RWPE1 (cell line): ENCODE measurements at regions not wholly inside any gene's neighbourhood (a gene's known extent, or its start where the extent isn't known, plus 50 kb on each side); places are given as distances from the start of the nearest gene placed in this dataset.

Experiments
- CTCF ChIA-PET: fragments of 350-600 bp; sonication (Branson Sonifier 250); formaldehyde crosslinking; extraction: SDS; loops from one replicate; lab custom pipeline; 2021; lab: Yijun Ruan, JAX
- POLR2A ChIA-PET: fragments of 400-600 bp; formaldehyde crosslinking; extraction: SDS; loops from one replicate; lab custom pipeline; 2020; ENCODE audit warnings: antibody characterized with exemption; ENCODE audit not compliant: low non-redundant PET; lab: Yijun Ruan, JAX
- DNase-seq: peaks from one replicate; pipeline ENCODE4 v3.0.0; 2012; ENCODE audit warnings: low spot score
- H3K27ac ChIP-seq: fragments of 450-650 bp; 2 replicates; pipeline ENCODE4 v1.5.1; 2017
- TF ChIP-seq, protein P1 (sequence below): fragments of 450-650 bp; conservative IDR thresholded peaks from 2 replicates; pipeline ENCODE4 v1.5.1; 2017; ENCODE audit warnings: low read depth, mild to moderate bottlenecking

DNA sequence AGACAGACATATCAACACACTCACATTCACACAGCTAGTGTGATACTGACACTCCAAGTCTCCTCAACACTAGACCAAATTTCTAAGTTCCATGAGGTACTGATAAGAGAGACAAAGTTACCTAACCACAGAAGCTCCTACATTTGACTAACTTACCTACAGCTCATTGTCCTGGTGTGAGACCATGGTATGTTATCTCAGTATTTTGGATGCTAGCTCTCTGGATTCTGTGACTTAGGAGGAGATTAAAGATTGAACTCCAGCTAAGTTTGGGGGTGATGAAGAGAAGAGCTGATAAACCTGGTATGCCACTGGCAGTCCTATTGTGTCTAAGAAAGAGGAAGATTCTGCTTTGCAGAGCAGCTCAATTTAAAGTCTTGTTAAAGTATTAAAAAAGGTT, 144.0 kb upstream of the MYRIP start:
- ChIA-PET CTCF (no interaction called here), POLR2A (no interaction called here)
- no peak overlapping the region for H3K27ac ChIP-seq
- TF ChIP-seq, protein P1, sequence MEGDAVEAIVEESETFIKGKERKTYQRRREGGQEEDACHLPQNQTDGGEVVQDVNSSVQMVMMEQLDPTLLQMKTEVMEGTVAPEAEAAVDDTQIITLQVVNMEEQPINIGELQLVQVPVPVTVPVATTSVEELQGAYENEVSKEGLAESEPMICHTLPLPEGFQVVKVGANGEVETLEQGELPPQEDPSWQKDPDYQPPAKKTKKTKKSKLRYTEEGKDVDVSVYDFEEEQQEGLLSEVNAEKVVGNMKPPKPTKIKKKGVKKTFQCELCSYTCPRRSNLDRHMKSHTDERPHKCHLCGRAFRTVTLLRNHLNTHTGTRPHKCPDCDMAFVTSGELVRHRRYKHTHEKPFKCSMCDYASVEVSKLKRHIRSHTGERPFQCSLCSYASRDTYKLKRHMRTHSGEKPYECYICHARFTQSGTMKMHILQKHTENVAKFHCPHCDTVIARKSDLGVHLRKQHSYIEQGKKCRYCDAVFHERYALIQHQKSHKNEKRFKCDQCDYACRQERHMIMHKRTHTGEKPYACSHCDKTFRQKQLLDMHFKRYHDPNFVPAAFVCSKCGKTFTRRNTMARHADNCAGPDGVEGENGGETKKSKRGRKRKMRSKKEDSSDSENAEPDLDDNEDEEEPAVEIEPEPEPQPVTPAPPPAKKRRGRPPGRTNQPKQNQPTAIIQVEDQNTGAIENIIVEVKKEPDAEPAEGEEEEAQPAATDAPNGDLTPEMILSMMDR, result no peak
- DNase-seq, result no peak

DNA sequence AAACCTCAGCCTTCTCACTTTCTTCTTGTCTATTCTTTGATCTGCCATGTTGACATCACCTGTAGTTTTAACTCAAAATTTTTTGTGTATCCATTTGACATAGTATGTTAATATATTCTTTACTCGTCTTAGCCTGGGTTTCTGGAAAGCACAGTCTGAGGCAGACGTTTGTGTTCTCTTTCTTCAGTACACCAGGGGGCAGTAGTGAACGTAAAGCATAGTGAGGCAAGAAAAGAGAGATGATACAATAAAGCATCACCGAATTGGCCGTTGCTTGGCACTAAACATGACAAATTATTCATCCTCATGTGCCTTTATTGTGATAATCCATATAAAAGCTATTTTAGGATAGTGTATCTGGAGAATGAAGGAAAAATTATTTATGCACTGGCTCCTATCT, 141.0 kb upstream of the MYRIP start:
- TF ChIP-seq, protein P1, result peak; percentile 32
- ChIA-PET CTCF (interaction anchor here (0.7 kb wide), 1 partner anchor 1031 kb away, joined by 4 read pairs; no protein-coding TSS in a partner anchor), POLR2A (no interaction called here)
- no peak overlapping the region for H3K27ac ChIP-seq
- DNase-seq, result peak; percentile 17

DNA sequence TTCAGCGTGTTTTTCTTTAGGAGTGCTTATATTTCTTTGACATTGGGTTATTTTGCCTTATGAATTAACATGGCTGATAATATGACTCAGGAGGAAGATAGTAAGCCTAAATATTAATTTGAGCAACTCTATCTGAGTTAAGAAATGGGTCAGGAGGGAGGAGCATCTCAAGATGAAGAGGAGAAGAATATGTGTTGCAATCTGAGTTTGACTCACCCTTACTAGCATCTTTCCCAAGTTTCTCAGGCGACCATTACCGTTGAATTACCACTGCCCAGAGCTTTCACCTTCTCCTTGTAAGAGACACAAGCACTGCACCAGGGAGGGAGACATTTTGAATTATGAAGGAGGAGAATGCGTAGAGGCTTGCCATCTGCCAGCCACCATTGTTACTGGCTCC, 138.3 kb upstream of the MYRIP start:
- POLR2A ChIA-PET, result no interaction called here
- CTCF ChIA-PET, result no interaction called here
- no peak overlapping the region for H3K27ac ChIP-seq
- DNase-seq, result no peak
- TF ChIP-seq, protein P1, result no peak

DNA sequence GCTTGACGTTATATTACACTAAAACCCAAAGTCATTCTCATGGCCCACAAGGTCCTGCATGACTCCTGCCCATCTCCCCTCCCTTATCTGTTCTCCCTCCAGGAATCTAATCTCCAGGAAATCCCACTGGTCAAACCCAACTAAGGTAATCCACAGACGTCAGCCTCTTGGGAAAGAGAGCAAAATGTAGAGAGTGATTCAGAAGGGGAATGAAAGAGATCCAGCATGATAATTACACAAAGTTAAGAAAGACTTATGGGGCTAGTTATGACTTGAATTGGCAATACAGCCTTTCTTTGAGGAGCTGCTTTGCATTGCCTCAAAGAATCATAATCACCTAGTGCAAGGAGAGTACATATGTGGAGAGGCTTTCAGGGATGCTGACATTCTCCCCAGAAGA, 137.8 kb upstream of the MYRIP start:
- H3K27ac ChIP-seq, result no peak overlapping the region
- TF ChIP-seq, protein P1, result no peak
- no peak for DNase-seq
- ChIA-PET POLR2A (no interaction called here), CTCF (no interaction called here)

DNA sequence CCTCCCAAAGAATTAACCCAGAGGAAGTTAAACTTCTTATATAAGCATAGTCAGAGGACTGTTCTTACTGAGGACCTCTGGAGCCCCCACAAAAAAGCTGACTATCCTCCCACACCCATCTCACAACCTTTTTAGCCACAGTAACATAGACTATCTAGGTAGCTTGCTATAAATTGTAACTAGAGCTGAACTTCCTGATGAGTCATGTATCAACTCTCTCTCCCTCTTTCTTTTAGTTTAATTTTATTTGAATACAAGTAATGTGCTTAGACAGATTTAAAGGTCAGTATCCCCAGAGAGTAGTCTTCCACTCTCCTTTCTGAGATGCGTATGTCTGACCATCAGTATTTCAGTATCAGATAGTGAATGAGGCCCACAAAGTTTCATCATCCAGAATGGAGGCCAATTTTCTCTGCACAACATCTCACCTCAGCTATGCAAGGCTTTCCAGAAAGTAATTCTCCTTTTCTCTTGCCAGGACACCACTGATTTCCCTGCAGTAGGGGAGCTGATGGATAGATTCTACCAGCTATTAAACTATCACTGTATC, 104.0 kb upstream of the MYRIP start:
- TF ChIP-seq, protein P1, result no peak
- POLR2A ChIA-PET, result no interaction called here
- CTCF ChIA-PET, result no interaction called here
- no peak for DNase-seq
- no peak overlapping the region for H3K27ac ChIP-seq

DNA sequence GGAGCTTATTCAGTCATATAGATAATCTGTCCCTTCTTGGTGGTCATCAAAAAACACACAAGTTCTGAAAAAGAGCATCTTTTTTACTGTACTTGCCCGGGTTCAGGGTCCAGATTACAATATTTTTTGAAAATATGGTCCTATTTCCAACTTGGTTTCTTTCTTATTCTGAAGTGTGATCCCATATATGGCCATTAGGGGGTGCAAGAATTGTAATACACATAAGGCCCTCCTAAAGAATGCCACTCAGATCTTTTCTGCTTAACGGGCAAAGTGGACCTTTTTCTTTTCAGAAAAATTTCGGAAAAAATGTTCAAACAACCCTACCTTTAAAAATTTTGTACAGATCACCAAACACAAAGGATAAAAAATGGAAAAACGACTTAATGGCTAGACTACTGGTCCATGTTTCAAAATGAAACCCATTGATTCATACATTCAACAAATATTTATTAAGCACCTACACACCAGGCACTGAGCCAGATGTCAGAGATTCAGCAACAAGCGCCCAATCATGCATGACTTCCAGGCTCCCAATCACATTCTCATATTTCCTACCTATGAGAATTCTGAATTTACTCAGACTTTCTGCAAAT, 102.0 kb upstream of the MYRIP start:
- peak; percentile 23 for DNase-seq
- CTCF ChIA-PET, result no interaction called here
- TF ChIP-seq, protein P1, result peak; percentile 49
- no peak overlapping the region for H3K27ac ChIP-seq
- POLR2A ChIA-PET, result no interaction called here
